Astrocyte of the spinal cord (primary cell): ENCODE measurements at regions not wholly inside any gene's neighbourhood (a gene's known extent, or its start where the extent isn't known, plus 50 kb on each side); places are given as distances from the start of the nearest gene placed in this dataset.
A peak's percentile ranks its signal among the peaks of the same experiment; 100 is the strongest.

Experiments
- DNase-seq: peaks from one replicate; pipeline ENCODE4 v3.0.0; 2011; ENCODE audit warnings: low read depth, low spot score
- H3K4me3 ChIP-seq: 2 replicates; pipeline ENCODE4 v1.5.1; 2011; ENCODE audit warnings: low read depth, mild to moderate bottlenecking, low read length, moderate library complexity
- in situ Hi-C: cut with HindIII; loops from 2 replicates; pipeline ENCODE4 v1.10.0; 2017; ENCODE audit warnings: low sequenced_read_pairs
- TF ChIP-seq, protein P1 (sequence below): IDR thresholded peaks from 2 replicates; pipeline ENCODE4 v1.5.1; 2012; ENCODE audit warnings: low read depth, mild to moderate bottlenecking, low read length, inconsistent platforms

DNA sequence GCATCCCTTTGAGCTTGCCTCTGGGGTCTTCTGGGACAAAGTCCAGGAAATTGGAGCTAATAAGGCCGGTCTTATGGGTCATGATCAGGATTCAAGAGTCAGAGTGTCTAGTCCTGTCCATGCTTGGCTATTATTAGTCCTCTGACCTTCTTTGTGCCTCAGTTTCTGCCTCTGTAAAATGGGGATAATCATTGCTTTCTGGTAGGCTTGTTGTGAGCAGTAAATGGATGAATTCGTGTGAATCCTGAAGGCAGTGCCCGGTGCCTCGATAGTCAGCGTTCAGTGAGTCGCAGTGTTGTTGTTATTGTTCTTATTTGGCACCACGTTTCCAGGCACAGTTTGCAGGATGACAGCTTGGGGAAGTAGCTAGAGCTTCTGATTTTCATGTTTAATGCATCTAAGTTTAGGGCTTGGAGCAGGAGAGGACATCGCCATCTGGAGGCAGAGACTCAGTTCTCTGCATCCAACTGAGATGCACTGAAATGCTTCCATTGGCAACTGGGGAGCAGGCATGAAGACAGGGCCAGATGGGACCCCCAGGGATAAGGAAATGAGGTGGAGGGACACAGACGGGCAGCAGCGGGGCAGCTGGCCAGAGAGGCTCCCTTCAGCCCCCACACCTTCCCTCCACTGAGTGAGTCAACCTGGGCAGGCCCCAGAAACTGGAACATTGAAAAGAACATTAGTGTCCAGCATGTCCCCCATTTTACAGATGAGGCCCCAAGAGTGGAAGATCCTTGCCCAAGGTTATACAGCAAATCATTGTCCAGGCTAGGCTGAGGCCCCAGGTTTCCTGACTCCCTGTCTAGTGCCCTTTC lies 160.3 kb downstream of the PTPRU start:
- TF ChIP-seq, protein P1, sequence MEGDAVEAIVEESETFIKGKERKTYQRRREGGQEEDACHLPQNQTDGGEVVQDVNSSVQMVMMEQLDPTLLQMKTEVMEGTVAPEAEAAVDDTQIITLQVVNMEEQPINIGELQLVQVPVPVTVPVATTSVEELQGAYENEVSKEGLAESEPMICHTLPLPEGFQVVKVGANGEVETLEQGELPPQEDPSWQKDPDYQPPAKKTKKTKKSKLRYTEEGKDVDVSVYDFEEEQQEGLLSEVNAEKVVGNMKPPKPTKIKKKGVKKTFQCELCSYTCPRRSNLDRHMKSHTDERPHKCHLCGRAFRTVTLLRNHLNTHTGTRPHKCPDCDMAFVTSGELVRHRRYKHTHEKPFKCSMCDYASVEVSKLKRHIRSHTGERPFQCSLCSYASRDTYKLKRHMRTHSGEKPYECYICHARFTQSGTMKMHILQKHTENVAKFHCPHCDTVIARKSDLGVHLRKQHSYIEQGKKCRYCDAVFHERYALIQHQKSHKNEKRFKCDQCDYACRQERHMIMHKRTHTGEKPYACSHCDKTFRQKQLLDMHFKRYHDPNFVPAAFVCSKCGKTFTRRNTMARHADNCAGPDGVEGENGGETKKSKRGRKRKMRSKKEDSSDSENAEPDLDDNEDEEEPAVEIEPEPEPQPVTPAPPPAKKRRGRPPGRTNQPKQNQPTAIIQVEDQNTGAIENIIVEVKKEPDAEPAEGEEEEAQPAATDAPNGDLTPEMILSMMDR = peak; percentile 54
- DNase-seq = no peak
- in situ Hi-C loops = loop anchor here (25.0 kb wide), 1 partner anchor 159 kb away; the partner anchor contains the start of genes MECR and PTPRU
- H3K4me3 ChIP-seq = no peak overlapping the region

DNA sequence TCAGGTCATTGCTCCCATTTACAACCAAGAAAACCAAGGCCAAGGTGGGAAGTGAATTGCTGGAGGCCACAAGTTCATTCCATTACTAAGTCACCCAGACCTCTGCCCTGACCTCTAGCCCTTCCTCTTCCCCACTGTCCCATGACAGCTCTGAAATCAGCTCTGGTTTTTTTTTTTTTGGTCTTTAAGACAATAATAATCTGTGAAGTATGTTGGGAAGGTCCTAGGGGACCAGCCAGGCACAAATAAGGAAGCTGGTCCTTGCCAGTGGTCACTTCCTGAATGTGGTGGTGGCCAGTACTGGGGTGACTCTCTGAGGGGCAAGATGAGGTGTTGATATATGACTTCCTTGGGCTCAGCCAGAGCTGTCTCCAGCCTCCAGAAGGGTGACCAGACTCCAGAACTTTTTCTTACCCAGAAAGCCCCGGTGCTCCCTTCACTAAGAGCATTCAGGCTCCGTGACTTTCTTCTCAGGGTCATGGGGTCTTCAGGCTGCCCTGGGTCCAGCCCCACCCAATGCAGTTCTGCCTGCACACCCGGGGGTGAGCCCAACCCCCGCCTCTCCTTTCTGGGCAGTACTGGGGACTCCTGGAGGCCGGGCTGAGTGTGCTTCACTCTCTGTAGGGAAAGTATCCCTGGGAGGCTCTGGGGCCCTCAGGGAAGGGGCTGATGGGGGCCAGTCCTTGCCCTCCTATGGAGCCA lies 159.6 kb downstream of the PTPRU start:
- DNase-seq = no peak
- TF ChIP-seq, protein P1 = no peak
- H3K4me3 ChIP-seq = no peak overlapping the region
- in situ Hi-C loops = loop anchor here (25.0 kb wide), 1 partner anchor 159 kb away; the partner anchor contains the start of genes MECR and PTPRU

DNA sequence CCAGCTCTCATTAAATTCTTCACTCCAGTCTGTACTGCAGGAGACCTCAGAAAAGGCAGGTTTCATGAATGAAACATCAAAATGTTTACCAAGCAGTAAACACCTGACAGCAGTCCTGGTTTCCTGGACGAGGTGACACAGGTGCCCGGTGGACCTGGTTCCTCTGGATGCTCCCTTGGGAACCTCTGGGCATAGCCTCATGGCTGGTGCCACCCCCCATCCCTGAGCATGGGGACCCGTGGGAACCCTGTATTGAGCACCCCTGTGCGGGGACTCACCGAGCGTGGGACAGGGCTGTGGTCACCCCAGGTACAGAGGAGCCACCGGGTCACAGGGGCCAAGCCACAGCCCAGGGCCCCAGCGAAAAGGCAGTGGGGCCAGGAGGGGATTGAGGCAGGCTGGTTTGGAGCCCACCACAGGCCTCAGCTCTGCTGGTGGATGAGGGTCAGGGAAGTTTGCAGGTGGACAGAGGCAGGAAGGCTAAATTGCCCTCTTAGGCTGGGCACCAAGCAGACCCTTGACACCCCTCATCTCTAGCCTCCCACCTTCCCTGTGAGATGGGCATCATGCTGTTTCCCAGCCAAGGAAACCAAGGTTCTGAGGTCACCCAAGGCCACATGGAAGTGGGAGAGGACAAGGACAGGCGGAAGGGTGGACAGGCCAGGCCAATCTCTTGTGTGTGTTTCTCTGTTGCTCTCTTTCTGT lies 158.4 kb downstream of the PTPRU start:
- no peak for DNase-seq
- H3K4me3 ChIP-seq = no peak overlapping the region
- in situ Hi-C loops = loop anchor here (25.0 kb wide), 1 partner anchor 157 kb away; the partner anchor contains the start of genes MECR and PTPRU
- TF ChIP-seq, protein P1 = no peak

DNA sequence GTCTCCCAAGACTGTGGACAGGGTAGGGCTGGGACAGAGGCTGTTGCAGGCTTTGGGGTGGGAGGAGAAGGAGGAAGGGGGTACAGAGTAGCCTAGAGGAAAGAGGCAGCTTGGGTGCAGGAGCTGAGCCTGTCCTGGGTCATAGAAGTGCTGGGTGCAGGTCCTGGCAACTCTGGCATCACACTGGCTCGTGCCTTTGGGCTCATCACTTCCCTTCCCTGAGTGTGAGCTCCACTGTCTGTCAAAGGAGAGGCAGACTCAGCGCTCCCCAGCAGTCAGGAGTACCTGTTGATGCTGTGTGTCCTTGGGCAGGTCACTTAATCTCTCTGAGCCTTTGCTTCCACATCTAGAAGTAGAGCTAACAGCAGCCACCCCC lies 157.1 kb downstream of the PTPRU start:
- in situ Hi-C loops = loop anchor here (25.0 kb wide), 1 partner anchor 156 kb away; the partner anchor contains the start of genes MECR and PTPRU

DNA sequence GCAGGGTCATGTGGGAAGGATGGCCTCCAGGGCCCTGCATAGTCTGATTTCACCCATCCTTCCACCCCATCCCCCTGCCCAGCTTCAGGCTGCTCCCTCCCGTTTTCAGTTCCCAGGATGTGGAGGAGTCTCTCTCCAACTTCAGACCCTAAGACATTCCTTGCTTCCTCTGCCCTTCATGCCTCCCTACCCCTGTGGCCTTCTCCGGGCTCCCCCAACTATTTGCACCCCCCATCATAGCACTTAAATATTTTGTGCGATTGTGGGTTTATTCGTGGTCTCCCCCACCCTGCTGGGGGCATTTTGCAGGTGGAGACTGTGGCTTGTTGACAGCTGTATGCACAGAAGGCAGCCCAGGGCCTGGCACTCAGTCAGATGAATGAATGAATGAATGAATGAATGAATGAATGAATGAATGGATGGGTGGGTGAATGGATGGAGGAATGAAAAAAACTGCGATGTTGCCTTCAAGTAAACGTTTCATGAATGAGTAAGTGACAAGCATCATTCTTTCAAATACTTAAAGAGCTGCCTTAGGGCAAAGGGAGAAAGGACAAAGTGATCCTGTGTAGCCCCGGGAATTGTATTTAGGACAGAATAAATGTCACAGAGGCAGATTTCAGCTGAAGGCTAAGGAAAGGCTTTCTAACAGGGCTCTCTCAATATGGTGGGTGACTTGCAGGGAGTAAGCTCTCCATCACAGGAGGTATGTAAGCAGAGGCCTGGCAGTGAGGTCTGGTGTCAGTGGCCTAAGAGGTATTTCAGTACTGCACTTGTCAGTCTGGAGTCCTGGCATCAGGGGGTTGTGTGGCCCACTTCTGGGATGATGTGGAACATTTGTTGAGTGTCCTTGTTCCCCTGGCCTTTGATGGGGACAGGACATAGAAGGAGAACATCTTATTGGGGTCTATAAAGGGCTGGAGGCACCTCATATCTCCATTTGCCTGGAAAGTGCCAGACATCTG lies 156.4 kb downstream of the PTPRU start:
- DNase-seq = no peak
- TF ChIP-seq, protein P1 = no peak
- in situ Hi-C loops = loop anchor here (25.0 kb wide), 1 partner anchor 155 kb away; the partner anchor contains the start of genes MECR and PTPRU
- H3K4me3 ChIP-seq = no peak overlapping the region

More for the DNA sequence above, 157.1 kb downstream of the PTPRU start:
- no peak overlapping the region for H3K4me3 ChIP-seq
- TF ChIP-seq, protein P1 = no peak
- DNase-seq = no peak
